BJ (cell line): ENCODE measurements at regions not wholly inside any gene's neighbourhood (a gene's known extent, or its start where the extent isn't known, plus 50 kb on each side); places are given as distances from the start of the nearest gene placed in this dataset.
"Not testable (repeated sequence)": the region's sequence is repeated elsewhere in the genome, so short reads cannot be mapped to it uniquely, and the experiment has no call there.

ENCODE experiments used
- CTCF ChIA-PET: fragments of 350-600 bp; formaldehyde crosslinking; extraction: SDS; loops from one replicate; lab custom pipeline; 2021; ENCODE audit warnings: antibody characterized with exemption, inconsistent platforms; lab: Yijun Ruan, JAX
- POLR2A ChIA-PET: fragments of 300-600 bp; sonication (Branson Sonifier 250); formaldehyde crosslinking; extraction: SDS; loops from one replicate; lab custom pipeline; 2021; ENCODE audit warnings: antibody characterized with exemption; lab: Charles Lee
- DNase-seq: peaks from one replicate; pipeline ENCODE4 v3.0.0-alpha.2; 2011; ENCODE audit warnings: low read depth
- H3K27me3 ChIP-seq: 2 replicates; pipeline ENCODE4 v1.6.0; 2011; ENCODE audit warnings: low read length; ENCODE audit not compliant: control insufficient read depth, insufficient read depth
- H3K36me3 ChIP-seq: 2 replicates; pipeline ENCODE4 v1.5.1; 2011; ENCODE audit warnings: low read length; ENCODE audit not compliant: control insufficient read depth, insufficient read depth
- H3K4me3 ChIP-seq: 2 replicates; pipeline ENCODE4 v1.5.1; 2011; ENCODE audit warnings: low read depth, mild to moderate bottlenecking, control low read depth, low read length
- CTCF ChIP-seq: IDR thresholded peaks from 2 replicates; pipeline ENCODE4 v1.5.1; 2011; ENCODE audit warnings: low read depth, mild to moderate bottlenecking, control low read depth, inconsistent platforms, low read length, moderate library complexity; ENCODE audit not compliant: insufficient read depth

- Histone ChIP-seq H3K36me3 (no peaks in the 10 kb centered on the region), H3K27me3 (no peaks in the 10 kb centered on the region), H3K4me3 (no peak overlapping the region)
- no peak for DNase-seq
- POLR2A ChIA-PET, result no interaction called here
- no peak for TF ChIP-seq CTCF
- CTCF ChIA-PET, result interaction anchor here (0.6 kb wide), 1 partner anchor 287 kb away, joined by 3 read pairs; no protein-coding TSS in a partner anchor
Observed at GRCh38 chr4:12911750-12912358, 572.3 kb downstream of the RAB28 start.

- POLR2A ChIA-PET, CTCF ChIA-PET, H3K36me3 ChIP-seq: not testable (repeated sequence)
Observed at GRCh38 chr4:12903640-12904039, 580.5 kb downstream of the RAB28 start.

GRCh38 chr4:12902735-12903134 is 581.4 kb downstream of the RAB28 start:
- DNase-seq, result no peak
- Histone ChIP-seq H3K27me3 (no peaks in the 10 kb centered on the region), H3K4me3 (no peak overlapping the region), H3K36me3 (no peaks in the 10 kb centered on the region)
- CTCF ChIA-PET, result no interaction called here
- TF ChIP-seq CTCF, result no peak
- POLR2A ChIA-PET, result no interaction called here

More at GRCh38 chr4:12903640-12904039, 580.5 kb downstream of the RAB28 start:
- not testable (repeated sequence) for H3K27me3 ChIP-seq, DNase-seq, H3K4me3 ChIP-seq

GRCh38 chr4:12897954-12898353 is 586.2 kb downstream of the RAB28 start:
- CTCF ChIA-PET, result no interaction called here
- Histone ChIP-seq H3K4me3 (no peak overlapping the region), H3K27me3 (no peaks in the 10 kb centered on the region), H3K36me3 (no peaks in the 10 kb centered on the region)
- POLR2A ChIA-PET, result no interaction called here
- no peak for TF ChIP-seq CTCF
- no peak for DNase-seq

GRCh38 chr4:12894062-12894461 is 590.1 kb downstream of the RAB28 start:
- TF ChIP-seq CTCF, result no peak
- ChIA-PET POLR2A (interaction anchor here (0.6 kb wide), 1 partner anchor 612 kb away, joined by 3 read pairs; no protein-coding TSS in a partner anchor), CTCF (no interaction called here)
- Histone ChIP-seq H3K27me3 (no peaks in the 10 kb centered on the region), H3K36me3 (no peaks in the 10 kb centered on the region), H3K4me3 (no peak overlapping the region)
- no peak for DNase-seq

- DNase-seq, result no peak
- POLR2A ChIA-PET, result no interaction called here
- no peaks in the 10 kb centered on the region for H3K36me3 ChIP-seq
- no peaks in the 10 kb centered on the region for H3K27me3 ChIP-seq
- CTCF ChIA-PET, result no interaction called here
- no peak for TF ChIP-seq CTCF
- H3K4me3 ChIP-seq, result no peak overlapping the region
Observed at GRCh38 chr4:12889054-12889453, 595.1 kb downstream of the RAB28 start.
